OCI-LY1 (cell line): ENCODE measurements at regions not wholly inside any gene's neighbourhood (a gene's known extent, or its start where the extent isn't known, plus 50 kb on each side); places are given as distances from the start of the nearest gene placed in this dataset.

ENCODE experiments used
- H2AFZ ChIP-seq: fragments of 200-600 bp; sonication (generic), shearing (Covaris generic); 2 replicates; pipeline ENCODE4 v1.6.0; 2014; ENCODE audit warnings: antibody characterized with exemption, mild to moderate bottlenecking, low read length
- H3F3A ChIP-seq: fragments of 200-600 bp; sonication (generic), shearing (Covaris generic); 2 replicates; pipeline ENCODE4 v1.6.0; 2014; ENCODE audit warnings: mild to moderate bottlenecking, antibody characterized with exemption, low read length, moderate library complexity; ENCODE audit not compliant: insufficient read depth
- H3K27ac ChIP-seq: fragments of 200-600 bp; sonication (generic); 2 replicates; pipeline ENCODE4 v1.5.1; 2014; ENCODE audit warnings: low read length, mixed run types, mild to moderate bottlenecking, low read depth; ENCODE audit not compliant: poor library complexity, severe bottlenecking
- H3K27me3 ChIP-seq: fragments of 200-600 bp; sonication (generic); 2 replicates; pipeline ENCODE4 v1.6.0; 2014; ENCODE audit warnings: antibody characterized with exemption, mild to moderate bottlenecking, low read length, moderate library complexity; ENCODE audit not compliant: insufficient read depth
- H3K36me3 ChIP-seq: fragments of 200-600 bp; sonication (generic); 2 replicates; pipeline ENCODE4 v1.6.1; 2014; ENCODE audit warnings: mild to moderate bottlenecking, antibody characterized with exemption, low read length, moderate library complexity, mixed read lengths; ENCODE audit not compliant: insufficient read depth
- H3K4me1 ChIP-seq: fragments of 200-600 bp; sonication (generic); 2 replicates; pipeline ENCODE4 v1.5.1; 2014; ENCODE audit warnings: mild to moderate bottlenecking, low read length, moderate library complexity; ENCODE audit not compliant: insufficient read depth, severe bottlenecking
- H3K4me2 ChIP-seq: fragments of 200-600 bp; sonication (generic), shearing (Covaris generic); 2 replicates; pipeline ENCODE4 v1.6.1; 2014; ENCODE audit warnings: low read length
- H3K4me3 ChIP-seq: fragments of 200-600 bp; sonication (generic); 2 replicates; pipeline ENCODE4 v1.5.1; 2014; ENCODE audit warnings: low read length, low read depth, mild to moderate bottlenecking, mixed read lengths; ENCODE audit not compliant: poor library complexity, severe bottlenecking
- H3K79me2 ChIP-seq: fragments of 200-600 bp; shearing (Covaris generic); 2 replicates; pipeline ENCODE4 v1.6.1; 2016; ENCODE audit warnings: mixed run types, low read length, mixed read lengths; ENCODE audit not compliant: insufficient read depth
- H3K9ac ChIP-seq: fragments of 200-600 bp; sonication (generic), shearing (Covaris generic); 2 replicates; pipeline ENCODE4 v1.6.1; 2014; ENCODE audit warnings: mild to moderate bottlenecking, low read length, mixed read lengths
- H3K9me2 ChIP-seq: fragments of 200-600 bp; sonication (generic), shearing (Covaris generic); 2 replicates; pipeline ENCODE4 v1.6.1; 2014; ENCODE audit warnings: low read depth, mild to moderate bottlenecking, low read length, mixed read lengths
- H3K9me3 ChIP-seq: fragments of 200-600 bp; shearing (Covaris generic); 2 replicates; pipeline ENCODE4 v1.6.1; 2014; ENCODE audit warnings: low read length, mixed read lengths
- H4K20me1 ChIP-seq: fragments of 200-600 bp; sonication (generic), shearing (Covaris generic); 2 replicates; pipeline ENCODE4 v1.6.0; 2016; ENCODE audit warnings: mild to moderate bottlenecking, low read length; ENCODE audit not compliant: insufficient read depth
- CTCF ChIP-seq: fragments of 200-600 bp; sonication (generic), shearing (Covaris generic); IDR thresholded peaks from 2 replicates; pipeline ENCODE4 v1.5.1; 2017; ENCODE audit warnings: mild to moderate bottlenecking, antibody characterized with exemption, low read length, moderate library complexity, mixed read lengths
- EZH2 ChIP-seq: fragments of 200-600 bp; sonication (generic), shearing (Covaris generic); IDR thresholded peaks from 2 replicates; pipeline ENCODE4 v1.8.0; 2017; ENCODE audit warnings: borderline replicate concordance, mixed run types, mild to moderate bottlenecking, antibody characterized with exemption, low read length, moderate library complexity, mixed read lengths

- no peaks in the 10 kb centered on the region for H3K4me1 ChIP-seq
- no peaks in the 10 kb centered on the region for H3F3A ChIP-seq
- no peak overlapping the region for H3K4me2 ChIP-seq
- no peaks in the 10 kb centered on the region for H3K79me2 ChIP-seq
- H3K27ac ChIP-seq: no peak overlapping the region
- H3K9ac ChIP-seq: no peak overlapping the region
- TF ChIP-seq EZH2 (no peak), CTCF (no peak)
- H3K36me3 ChIP-seq: no peaks in the 10 kb centered on the region
- no peaks in the 10 kb centered on the region for H3K9me2 ChIP-seq
- no peak overlapping the region for H2AFZ ChIP-seq
- no peaks in the 10 kb centered on the region for H3K27me3 ChIP-seq
- H4K20me1 ChIP-seq: no peaks in the 10 kb centered on the region
- H3K9me3 ChIP-seq: no peaks in the 10 kb centered on the region
- H3K4me3 ChIP-seq: no peak overlapping the region
Observed at GRCh38 chr6:109315341-109316110, 66.7 kb downstream of the CD164 start.

GRCh38 chr6:109314313-109314712 is 68.0 kb downstream of the CD164 start:
- H3K9me2 ChIP-seq: no peaks in the 10 kb centered on the region
- no peak overlapping the region for H3K27ac ChIP-seq
- H3K36me3 ChIP-seq: no peaks in the 10 kb centered on the region
- no peak for TF ChIP-seq CTCF
- no peak for TF ChIP-seq EZH2
- no peak overlapping the region for H2AFZ ChIP-seq
- no peak overlapping the region for H3K9ac ChIP-seq
- no peaks in the 10 kb centered on the region for H3K9me3 ChIP-seq
- H3K4me1 ChIP-seq: no peaks in the 10 kb centered on the region
- H3K27me3 ChIP-seq: no peaks in the 10 kb centered on the region
- H3F3A ChIP-seq: no peaks in the 10 kb centered on the region
- H3K79me2 ChIP-seq: no peaks in the 10 kb centered on the region
- H4K20me1 ChIP-seq: no peaks in the 10 kb centered on the region
- no peak overlapping the region for H3K4me2 ChIP-seq
- H3K4me3 ChIP-seq: no peak overlapping the region

GRCh38 chr6:109313139-109313538 is 69.1 kb downstream of the CD164 start:
- H2AFZ ChIP-seq: no peak overlapping the region
- no peak for TF ChIP-seq EZH2
- TF ChIP-seq CTCF: no peak

More at GRCh38 chr6:109313139-109313538, 69.1 kb downstream of the CD164 start:
- no peaks in the 10 kb centered on the region for H3K4me1 ChIP-seq
- no peak overlapping the region for H3K4me2 ChIP-seq
- H3K9me2 ChIP-seq: no peaks in the 10 kb centered on the region
- H3K27ac ChIP-seq: no peak overlapping the region
- H3K4me3 ChIP-seq: no peak overlapping the region
- H3K9me3 ChIP-seq: no peaks in the 10 kb centered on the region
- H3K9ac ChIP-seq: no peak overlapping the region
- no peaks in the 10 kb centered on the region for H3F3A ChIP-seq
- H3K27me3 ChIP-seq: no peaks in the 10 kb centered on the region
- H3K36me3 ChIP-seq: no peaks in the 10 kb centered on the region
- no peaks in the 10 kb centered on the region for H3K79me2 ChIP-seq
- H4K20me1 ChIP-seq: no peaks in the 10 kb centered on the region
